ENCODE measurements at regions not wholly inside any gene's neighbourhood (a gene's known extent, or its start where the extent isn't known, plus 50 kb on each side); places are given as distances from the start of the nearest gene placed in this dataset.

GRCh38 chr11:11036848-11037732, 179.2 kb upstream of the ZBED5 start:
- Histone ChIP-seq H3K27me3 (no peaks in the 10 kb centered on the region), H3K9ac (no peak overlapping the region), H3K27ac (no peak overlapping the region), H3K36me3 (no peaks in the 10 kb centered on the region), H3K9me3 (replicated peaks in 1 of 11) (no peaks in the 10 kb centered on the region), H4K20me1 (no peaks in the 10 kb centered on the region), H3K4me3 (no peak overlapping the region), H3K4me2 (peak overlapping the region in 4 of 11 experiments; percentile 14 to 34 (median 20); a peak in 4 of 22 replicates), H3K4me1 (peaks cover 0 to 12% (median 0%) of the 10 kb centered on the region in 10 experiments; a peak in 3 of 20 replicates)
- TF ChIP-seq Cebpa-rat (IDR thresholded peaks at IDR 0.05): no peak

GRCh38 chr11:11036185-11036847, 178.5 kb upstream of the ZBED5 start:
- Histone ChIP-seq H3K4me3 (no peak overlapping the region), H3K27ac (no peak overlapping the region), H3K27me3 (no peaks in the 10 kb centered on the region)

GRCh38 chr11:11035331-11035730, 177.5 kb upstream of the ZBED5 start:
- H3K9ac ChIP-seq: no peak overlapping the region
- H3K27ac ChIP-seq: no peak overlapping the region
- H3K27me3 ChIP-seq: no peaks in the 10 kb centered on the region
- H3K36me3 ChIP-seq: no peaks in the 10 kb centered on the region
- H3K9me3 ChIP-seq (replicated peaks in 1 of 11): no peaks in the 10 kb centered on the region
- no peak overlapping the region for H3K4me3 ChIP-seq
- H4K20me1 ChIP-seq: no peaks in the 10 kb centered on the region
- no peak for TF ChIP-seq Cebpa-rat (IDR thresholded peaks at IDR 0.05)
- H3K4me2 ChIP-seq: no peak overlapping the region
- H3K4me1 ChIP-seq: peaks cover 0 to 12% (median 0%) of the 10 kb centered on the region in 10 experiments; a peak in 3 of 20 replicates

More at GRCh38 chr11:11036185-11036847, 178.5 kb upstream of the ZBED5 start:
- no peak overlapping the region for H3K4me2 ChIP-seq
- no peaks in the 10 kb centered on the region for H4K20me1 ChIP-seq
- H3K36me3 ChIP-seq: no peaks in the 10 kb centered on the region
- H3K9ac ChIP-seq: no peak overlapping the region
- no peak for TF ChIP-seq Cebpa-rat (IDR thresholded peaks at IDR 0.05)
- H3K4me1 ChIP-seq: peaks cover 0 to 12% (median 0%) of the 10 kb centered on the region in 10 experiments; a peak in 3 of 20 replicates
- H3K9me3 ChIP-seq (replicated peaks in 1 of 11): no peaks in the 10 kb centered on the region

- Histone ChIP-seq H3K9ac (no peak overlapping the region), H3K27ac (no peak overlapping the region), H3K4me1 (peaks cover 0 to 12% (median 0%) of the 10 kb centered on the region in 10 experiments; a peak in 3 of 20 replicates), H3K9me3 (replicated peaks in 1 of 11) (no peaks in the 10 kb centered on the region), H4K20me1 (no peaks in the 10 kb centered on the region), H3K4me3 (no peak overlapping the region), H3K4me2 (no peak overlapping the region), H3K36me3 (no peaks in the 10 kb centered on the region), H3K27me3 (no peaks in the 10 kb centered on the region)
- no peak for TF ChIP-seq Cebpa-rat (IDR thresholded peaks at IDR 0.05)
These were observed 176.6 kb upstream of the ZBED5 start for GRCh38 chr11:11034476-11034875.

- Histone ChIP-seq H4K20me1 (no peaks in the 10 kb centered on the region), H3K27me3 (no peaks in the 10 kb centered on the region), H3K27ac (no peak overlapping the region), H3K4me3 (no peak overlapping the region), H3K36me3 (no peaks in the 10 kb centered on the region), H3K4me2 (no peak overlapping the region), H3K9me3 (replicated peaks in 1 of 11) (no peaks in the 10 kb centered on the region), H3K4me1 (peaks cover 0 to under 1% (median 0%) of the 10 kb centered on the region in 10 experiments; a peak in 2 of 20 replicates), H3K9ac (no peak overlapping the region)
- TF ChIP-seq Cebpa-rat (IDR thresholded peaks at IDR 0.05): no peak
These were observed 174.2 kb upstream of the ZBED5 start for GRCh38 chr11:11032066-11032465.

GRCh38 chr11:11029027-11029426, 171.2 kb upstream of the ZBED5 start:
- TF ChIP-seq Cebpa-rat (IDR thresholded peaks at IDR 0.05): no peak
- no peaks in the 10 kb centered on the region for H3K36me3 ChIP-seq
- no peak overlapping the region for H3K4me3 ChIP-seq
- H3K4me1 ChIP-seq: peaks cover 0 to 7% (median 0%) of the 10 kb centered on the region in 10 experiments; a peak in 2 of 20 replicates
- H3K4me2 ChIP-seq: no peak overlapping the region
- no peaks in the 10 kb centered on the region for H3K27me3 ChIP-seq
- H3K9me3 ChIP-seq (replicated peaks in 1 of 11): no peaks in the 10 kb centered on the region
- no peak overlapping the region for H3K9ac ChIP-seq
- no peaks in the 10 kb centered on the region for H4K20me1 ChIP-seq
- H3K27ac ChIP-seq: no peak overlapping the region

- Histone ChIP-seq H3K4me2 (no peak overlapping the region), H3K27ac (no peak overlapping the region)
- no peak for TF ChIP-seq Cebpa-rat (IDR thresholded peaks at IDR 0.05)
These were observed 170.3 kb upstream of the ZBED5 start for GRCh38 chr11:11028017-11028692.

GRCh38 chr11:11027288-11027687, 169.4 kb upstream of the ZBED5 start:
- TF ChIP-seq Cebpa-rat (IDR thresholded peaks at IDR 0.05): no peak
- Histone ChIP-seq H3K36me3 (no peaks in the 10 kb centered on the region), H3K27me3 (no peaks in the 10 kb centered on the region), H3K27ac (no peak overlapping the region), H3K4me1 (peaks cover 0 to 7% (median 0%) of the 10 kb centered on the region in 10 experiments; a peak in 2 of 20 replicates), H3K9ac (no peak overlapping the region), H3K4me3 (no peak overlapping the region), H3K4me2 (no peak overlapping the region), H3K9me3 (replicated peaks in 1 of 11) (no peaks in the 10 kb centered on the region), H4K20me1 (no peaks in the 10 kb centered on the region)

More at GRCh38 chr11:11028017-11028692, 170.3 kb upstream of the ZBED5 start:
- no peaks in the 10 kb centered on the region for H3K36me3 ChIP-seq
- H3K4me1 ChIP-seq: peaks cover 0 to 7% (median 0%) of the 10 kb centered on the region in 10 experiments; a peak in 2 of 20 replicates
- no peaks in the 10 kb centered on the region for H3K27me3 ChIP-seq
- no peak overlapping the region for H3K9ac ChIP-seq
- no peak overlapping the region for H3K4me3 ChIP-seq
- H4K20me1 ChIP-seq: no peaks in the 10 kb centered on the region
- H3K9me3 ChIP-seq (replicated peaks in 1 of 11): no peaks in the 10 kb centered on the region

GRCh38 chr11:11025087-11025486, 167.2 kb upstream of the ZBED5 start:
- no peak overlapping the region for H3K9ac ChIP-seq
- peaks cover 0 to 15% (median 0%) of the 10 kb centered on the region in 10 experiments; a peak in 3 of 20 replicates for H3K4me1 ChIP-seq
- no peak overlapping the region for H3K27ac ChIP-seq
- H3K4me3 ChIP-seq: no peak overlapping the region
- no peaks in the 10 kb centered on the region for H3K27me3 ChIP-seq
- H3K4me2 ChIP-seq: peak overlapping the region in 1 of 11 experiments; percentile 16; a peak in 2 of 22 replicates
- no peaks in the 10 kb centered on the region for H3K9me3 ChIP-seq (replicated peaks in 1 of 11)
- no peaks in the 10 kb centered on the region for H3K36me3 ChIP-seq
- H4K20me1 ChIP-seq: no peaks in the 10 kb centered on the region; a peak in 1 of 22 replicates
- TF ChIP-seq Cebpa-rat (IDR thresholded peaks at IDR 0.05): no peak
